GM12874 (cell line): ENCODE measurements at regions not wholly inside any gene's neighbourhood (a gene's known extent, or its start where the extent isn't known, plus 50 kb on each side); places are given as distances from the start of the nearest gene placed in this dataset.

ENCODE experiments used
- TF ChIP-seq, protein P1 (sequence below): IDR thresholded peaks from 2 replicates; pipeline ENCODE4 v1.5.1; 2011; ENCODE audit warnings: low read depth, mild to moderate bottlenecking, control low read depth, low read length, moderate library complexity; ENCODE audit not compliant: insufficient read depth

DNA sequence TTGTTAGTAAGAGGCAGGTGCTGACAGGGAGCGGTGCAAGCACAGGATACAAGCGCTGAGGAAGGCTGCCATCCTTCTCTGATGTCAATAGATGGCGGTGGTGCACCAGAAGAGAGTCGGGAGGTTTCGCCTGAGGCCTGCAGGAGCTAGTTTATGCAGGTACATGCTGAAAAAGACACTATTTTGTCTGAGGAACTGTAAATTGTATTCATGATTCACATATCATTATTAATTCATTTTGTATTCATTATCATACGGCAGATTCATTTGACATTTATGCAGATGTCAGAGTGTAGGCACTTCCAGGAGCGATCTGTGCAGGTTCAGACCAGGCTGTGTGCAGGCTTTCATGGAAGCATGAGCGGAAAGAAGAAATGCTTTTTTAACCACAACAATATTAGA lies 824.0 kb downstream of the STIM2 start:
- TF ChIP-seq, protein P1, sequence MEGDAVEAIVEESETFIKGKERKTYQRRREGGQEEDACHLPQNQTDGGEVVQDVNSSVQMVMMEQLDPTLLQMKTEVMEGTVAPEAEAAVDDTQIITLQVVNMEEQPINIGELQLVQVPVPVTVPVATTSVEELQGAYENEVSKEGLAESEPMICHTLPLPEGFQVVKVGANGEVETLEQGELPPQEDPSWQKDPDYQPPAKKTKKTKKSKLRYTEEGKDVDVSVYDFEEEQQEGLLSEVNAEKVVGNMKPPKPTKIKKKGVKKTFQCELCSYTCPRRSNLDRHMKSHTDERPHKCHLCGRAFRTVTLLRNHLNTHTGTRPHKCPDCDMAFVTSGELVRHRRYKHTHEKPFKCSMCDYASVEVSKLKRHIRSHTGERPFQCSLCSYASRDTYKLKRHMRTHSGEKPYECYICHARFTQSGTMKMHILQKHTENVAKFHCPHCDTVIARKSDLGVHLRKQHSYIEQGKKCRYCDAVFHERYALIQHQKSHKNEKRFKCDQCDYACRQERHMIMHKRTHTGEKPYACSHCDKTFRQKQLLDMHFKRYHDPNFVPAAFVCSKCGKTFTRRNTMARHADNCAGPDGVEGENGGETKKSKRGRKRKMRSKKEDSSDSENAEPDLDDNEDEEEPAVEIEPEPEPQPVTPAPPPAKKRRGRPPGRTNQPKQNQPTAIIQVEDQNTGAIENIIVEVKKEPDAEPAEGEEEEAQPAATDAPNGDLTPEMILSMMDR: peak; percentile 73

DNA sequence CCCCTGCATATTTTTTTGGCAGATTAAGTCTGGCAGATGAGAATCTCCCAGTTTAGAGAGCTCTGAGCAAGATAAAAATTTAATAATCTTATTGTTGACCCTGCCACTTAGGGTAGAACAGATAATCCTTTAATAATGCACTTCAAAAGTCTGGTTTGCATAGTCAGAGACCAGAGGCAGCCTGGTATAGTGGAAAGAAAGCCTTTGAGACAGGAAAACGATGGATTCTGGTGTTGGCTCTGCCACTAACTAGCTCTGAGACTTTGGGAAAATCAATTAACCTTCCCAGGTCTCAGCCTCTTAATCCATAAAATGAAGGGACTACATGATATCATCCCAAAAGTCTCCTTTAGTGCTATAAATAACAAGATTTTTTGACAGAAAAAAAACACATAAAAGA lies 824.5 kb downstream of the STIM2 start:
- TF ChIP-seq, protein P1: no peak

DNA sequence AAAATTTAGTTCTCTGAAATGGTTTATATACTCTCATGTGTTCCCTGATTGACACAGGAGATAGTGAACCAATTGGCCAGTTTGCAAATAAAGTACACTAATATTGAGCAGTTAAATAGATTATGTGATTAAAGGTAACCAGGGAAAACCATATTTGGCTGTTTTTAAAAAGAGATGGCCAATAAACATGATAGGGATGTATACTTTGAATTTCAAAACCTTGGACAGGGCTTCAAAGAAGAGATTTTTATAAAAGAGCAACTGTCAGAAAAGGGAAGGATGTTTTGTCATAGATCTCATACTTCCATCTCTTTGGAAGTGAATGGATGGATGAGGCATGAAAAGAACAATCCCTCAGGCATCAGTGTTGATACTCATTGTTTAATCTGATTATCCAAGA lies 825.3 kb downstream of the STIM2 start:
- TF ChIP-seq, protein P1: no peak

DNA sequence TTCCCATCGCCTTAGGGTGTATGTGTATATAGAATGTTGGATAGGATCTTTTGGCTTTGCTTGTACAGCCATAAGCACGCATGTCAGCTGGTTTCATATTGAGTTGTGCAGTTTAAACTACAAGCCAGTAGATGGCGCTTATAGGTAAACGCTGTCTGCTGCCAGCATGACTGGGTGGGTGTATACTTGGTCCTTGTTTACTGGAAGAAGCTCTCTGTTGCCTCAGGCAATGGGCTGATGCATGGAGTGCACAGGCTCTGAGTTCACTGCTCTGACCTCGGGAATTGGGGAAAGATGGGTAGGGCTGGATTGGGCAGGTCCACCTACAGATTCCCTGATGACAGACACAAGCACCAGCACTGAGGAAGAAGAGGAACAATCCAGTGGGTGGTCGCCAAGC lies 831.5 kb downstream of the STIM2 start:
- TF ChIP-seq, protein P1: peak; percentile 66

DNA sequence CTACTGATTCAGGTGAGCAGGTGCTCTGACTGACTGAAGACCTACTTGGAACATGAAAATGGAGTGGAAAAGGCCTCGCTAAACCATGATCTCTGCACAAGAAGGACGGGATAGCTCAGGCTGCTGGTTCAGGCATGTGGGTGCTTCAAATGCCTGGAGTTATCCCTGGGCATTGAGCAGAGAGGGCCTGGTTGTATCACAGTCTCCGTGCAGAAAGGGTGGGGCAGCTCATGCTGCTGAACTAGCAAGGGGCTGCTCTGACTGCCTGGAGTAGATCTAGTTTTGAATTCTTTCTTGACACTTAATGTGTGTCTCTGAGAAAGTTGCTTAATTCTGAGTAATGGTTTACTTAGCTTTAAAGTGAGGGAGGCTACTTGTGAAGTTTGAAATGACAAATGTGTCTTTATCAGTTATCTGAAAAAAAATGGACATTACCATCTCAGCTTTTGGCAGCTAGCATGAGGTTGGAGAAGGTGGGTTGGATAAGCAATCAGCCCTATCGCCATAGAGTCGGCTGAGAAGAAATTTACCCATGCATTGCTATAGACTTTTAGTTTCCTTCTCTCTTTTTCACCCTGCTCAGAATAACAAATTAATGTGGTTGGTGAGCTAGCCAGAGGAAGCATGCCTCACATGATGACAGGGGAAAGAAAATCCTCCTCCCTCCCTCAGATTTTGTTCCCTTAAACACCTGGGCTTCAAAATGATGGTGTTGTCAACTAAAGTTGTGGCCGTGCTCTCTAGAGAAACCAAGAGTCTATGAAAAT lies 832.4 kb downstream of the STIM2 start:
- TF ChIP-seq, protein P1: no peak

DNA sequence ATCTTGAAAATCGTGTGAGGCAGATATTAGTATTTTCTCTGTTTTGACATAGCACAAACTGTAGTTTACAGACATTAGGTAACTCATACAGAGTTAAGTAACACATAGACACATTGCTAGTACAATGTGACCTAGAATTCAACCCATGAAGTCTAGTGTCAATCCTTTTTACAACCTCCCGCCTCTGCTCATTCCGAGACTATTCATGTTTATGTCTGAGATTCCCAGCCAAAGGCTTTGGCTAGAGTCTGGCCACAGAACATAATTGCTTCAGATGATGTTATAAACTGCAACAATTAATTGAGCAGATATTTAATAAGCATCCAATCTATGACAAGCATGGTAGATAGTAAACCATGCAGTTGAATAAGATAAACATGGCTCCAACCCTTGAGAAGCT lies 841.0 kb downstream of the STIM2 start:
- TF ChIP-seq, protein P1: no peak

DNA sequence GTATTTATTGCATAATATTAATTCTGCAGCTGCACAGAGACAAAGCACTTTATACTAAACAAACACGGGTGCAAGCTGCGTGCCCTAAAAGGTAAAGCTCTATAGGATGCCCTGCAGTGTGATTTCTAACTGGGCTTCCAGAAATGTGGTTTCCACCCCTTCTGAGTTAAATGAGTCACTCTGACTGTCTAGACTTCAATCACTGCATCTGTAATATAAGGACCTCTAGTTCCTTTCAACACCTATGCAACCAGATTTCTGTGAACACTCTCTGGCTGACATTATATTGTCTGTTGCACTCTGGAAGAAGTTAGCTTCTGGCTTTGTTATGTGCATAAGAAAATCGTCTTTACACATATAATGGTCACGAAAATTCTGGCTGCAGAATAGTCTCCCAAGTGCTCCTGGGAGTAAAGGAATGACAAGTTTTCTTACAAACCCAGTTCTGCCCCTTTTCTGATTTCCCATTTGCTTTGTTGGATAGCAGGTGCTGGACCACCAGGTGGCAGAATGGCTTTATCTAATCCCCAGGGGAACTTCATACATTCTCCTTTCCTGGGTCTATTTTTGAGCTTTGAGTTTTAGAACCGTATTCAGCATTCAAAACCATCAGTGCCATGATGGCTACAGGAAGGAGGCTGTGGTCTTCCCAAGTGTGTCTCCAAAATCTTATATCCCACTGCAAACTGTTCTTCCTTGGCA lies 842.2 kb downstream of the STIM2 start:
- TF ChIP-seq, protein P1: 0 out of 2 replicates have a peak, but pooled peaks have one; percentile 33
